ENCODE measurements at regions not wholly inside any gene's neighbourhood (a gene's known extent, or its start where the extent isn't known, plus 50 kb on each side); places are given as distances from the start of the nearest gene placed in this dataset.
"Not testable (repeated sequence)": the region's sequence is repeated elsewhere in the genome, so short reads cannot be mapped to it uniquely, and the experiment has no call there.

GRCh38 chr19:20482721-20483120, 82.9 kb downstream of the ZNF737 start:
- no peak overlapping the region for H3K4me3 Mint-ChIP-seq
- H3K36me3 Mint-ChIP-seq (ENCODE audit: low read depth): no peaks in the 10 kb centered on the region
- H3K9me3 Mint-ChIP-seq (ENCODE audit: insufficient read depth): peaks cover 31% of the 10 kb centered on the region
- ChIA-PET CTCF (no interaction called here), POLR2A (no interaction called here)
- H3K4me1 Mint-ChIP-seq (ENCODE audit: low read depth): no peaks in the 10 kb centered on the region
- ATAC-seq: no peak
- DNase-seq: peak; percentile 21
- H3K27ac Mint-ChIP-seq: no peak overlapping the region
- no peaks in the 10 kb centered on the region for H3K27me3 Mint-ChIP-seq (ENCODE audit: low read depth)

GRCh38 chr19:20481736-20482135, 83.8 kb downstream of the ZNF737 start:
- Mint-ChIP-seq H3K4me1 (ENCODE audit: low read depth) (no peaks in the 10 kb centered on the region), H3K9me3 (ENCODE audit: insufficient read depth) (peaks cover 25% of the 10 kb centered on the region), H3K27me3 (ENCODE audit: low read depth) (no peaks in the 10 kb centered on the region), H3K36me3 (ENCODE audit: low read depth) (no peaks in the 10 kb centered on the region), H3K27ac (no peak overlapping the region), H3K4me3 (no peak overlapping the region)
- ChIA-PET CTCF (no interaction called here), POLR2A (no interaction called here)
- no peak for DNase-seq
- ATAC-seq: no peak

GRCh38 chr19:20479483-20479882, 86.1 kb downstream of the ZNF737 start:
- ATAC-seq: no peak
- Mint-ChIP-seq H3K36me3 (ENCODE audit: low read depth) (no peaks in the 10 kb centered on the region), H3K9me3 (ENCODE audit: insufficient read depth) (peaks cover 34% of the 10 kb centered on the region), H3K27ac (no peak overlapping the region), H3K4me3 (no peak overlapping the region), H3K27me3 (ENCODE audit: low read depth) (no peaks in the 10 kb centered on the region), H3K4me1 (ENCODE audit: low read depth) (no peaks in the 10 kb centered on the region)
- DNase-seq: no peak
- ChIA-PET CTCF (no interaction called here), POLR2A (no interaction called here)

GRCh38 chr19:20478936-20479335, 86.6 kb downstream of the ZNF737 start:
- H3K36me3 Mint-ChIP-seq (ENCODE audit: low read depth): no peaks in the 10 kb centered on the region
- ChIA-PET POLR2A (no interaction called here), CTCF (no interaction called here)
- no peak overlapping the region for H3K4me3 Mint-ChIP-seq
- H3K27me3 Mint-ChIP-seq (ENCODE audit: low read depth): no peaks in the 10 kb centered on the region
- no peak overlapping the region for H3K27ac Mint-ChIP-seq
- ATAC-seq: no peak
- DNase-seq: no peak
- H3K4me1 Mint-ChIP-seq (ENCODE audit: low read depth): no peaks in the 10 kb centered on the region
- H3K9me3 Mint-ChIP-seq (ENCODE audit: insufficient read depth): peaks cover 39% of the 10 kb centered on the region

GRCh38 chr19:20472854-20473253, 92.7 kb downstream of the ZNF737 start:
- no peak overlapping the region for H3K27ac Mint-ChIP-seq
- no peak overlapping the region for H3K4me3 Mint-ChIP-seq
- DNase-seq: no peak
- H3K27me3 Mint-ChIP-seq (ENCODE audit: low read depth): no peaks in the 10 kb centered on the region
- H3K36me3 Mint-ChIP-seq (ENCODE audit: low read depth): no peaks in the 10 kb centered on the region
- ChIA-PET CTCF (no interaction called here), POLR2A (no interaction called here)
- ATAC-seq: no peak
- H3K4me1 Mint-ChIP-seq (ENCODE audit: low read depth): no peaks in the 10 kb centered on the region
- H3K9me3 Mint-ChIP-seq (ENCODE audit: insufficient read depth): peaks cover 31% of the 10 kb centered on the region

GRCh38 chr19:20471431-20471830, 94.2 kb downstream of the ZNF737 start:
- peaks cover 30% of the 10 kb centered on the region for H3K9me3 Mint-ChIP-seq (ENCODE audit: insufficient read depth)
- POLR2A ChIA-PET: no interaction called here
- H3K36me3 Mint-ChIP-seq (ENCODE audit: low read depth): no peaks in the 10 kb centered on the region
- ATAC-seq: no peak
- no peaks in the 10 kb centered on the region for H3K27me3 Mint-ChIP-seq (ENCODE audit: low read depth)
- no peak overlapping the region for H3K27ac Mint-ChIP-seq
- no peak overlapping the region for H3K4me3 Mint-ChIP-seq
- CTCF ChIA-PET: no interaction called here
- DNase-seq: no peak
- H3K4me1 Mint-ChIP-seq (ENCODE audit: low read depth): no peaks in the 10 kb centered on the region

- Mint-ChIP-seq H3K27ac (no peak overlapping the region), H3K9me3 (ENCODE audit: insufficient read depth) (peaks cover 28% of the 10 kb centered on the region), H3K36me3 (ENCODE audit: low read depth) (no peaks in the 10 kb centered on the region), H3K4me3 (no peak overlapping the region), H3K27me3 (ENCODE audit: low read depth) (no peaks in the 10 kb centered on the region), H3K4me1 (ENCODE audit: low read depth) (no peaks in the 10 kb centered on the region)
- ChIA-PET CTCF (no interaction called here), POLR2A (no interaction called here)
- no peak for ATAC-seq
- DNase-seq: no peak
These were observed 95.0 kb downstream of the ZNF737 start for GRCh38 chr19:20470345-20471135.

GRCh38 chr19:20466638-20466990, 99.0 kb downstream of the ZNF737 start:
- H3K4me3 Mint-ChIP-seq; H3K27me3 Mint-ChIP-seq (ENCODE audit: low read depth); H3K27ac Mint-ChIP-seq; POLR2A ChIA-PET; ATAC-seq; CTCF ChIA-PET; DNase-seq; H3K9me3 Mint-ChIP-seq (ENCODE audit: insufficient read depth); H3K4me1 Mint-ChIP-seq (ENCODE audit: low read depth); H3K36me3 Mint-ChIP-seq (ENCODE audit: low read depth): not testable (repeated sequence)

GRCh38 chr19:20465922-20466637, 99.5 kb downstream of the ZNF737 start:
- CTCF ChIA-PET; H3K4me1 Mint-ChIP-seq (ENCODE audit: low read depth); H3K27ac Mint-ChIP-seq; POLR2A ChIA-PET; H3K27me3 Mint-ChIP-seq (ENCODE audit: low read depth); H3K36me3 Mint-ChIP-seq (ENCODE audit: low read depth); ATAC-seq; H3K4me3 Mint-ChIP-seq; DNase-seq; H3K9me3 Mint-ChIP-seq (ENCODE audit: insufficient read depth): not testable (repeated sequence)

- Mint-ChIP-seq H3K4me3 (no peak overlapping the region), H3K4me1 (ENCODE audit: low read depth) (peaks cover 10% of the 10 kb centered on the region), H3K27me3 (ENCODE audit: low read depth) (no peaks in the 10 kb centered on the region), H3K9me3 (ENCODE audit: insufficient read depth) (peaks cover 4% of the 10 kb centered on the region), H3K27ac (peak overlapping the region; percentile 69), H3K36me3 (ENCODE audit: low read depth) (peaks cover 6% of the 10 kb centered on the region)
- ATAC-seq (no peak), DNase-seq (peak; percentile 19)
- POLR2A ChIA-PET: interaction anchor here (0.6 kb wide), 1 partner anchor 107 kb away, joined by 3 read pairs; no protein-coding TSS in a partner anchor
- CTCF ChIA-PET: no interaction called here
These were observed 112.1 kb downstream of the ZNF737 start for GRCh38 chr19:20453425-20453935.

- POLR2A ChIA-PET: interaction anchor here (0.6 kb wide), 1 partner anchor 19 kb away, joined by 4 read pairs; no protein-coding TSS in a partner anchor
- ATAC-seq: no peak
These were observed 121.2 kb downstream of the ZNF737 start for GRCh38 chr19:20444202-20444885.

GRCh38 chr19:20432266-20432842, 133.2 kb downstream of the ZNF737 start:
- not testable (repeated sequence) for H3K36me3 Mint-ChIP-seq (ENCODE audit: low read depth)

More at GRCh38 chr19:20444202-20444885, 121.2 kb downstream of the ZNF737 start:
- no peak for DNase-seq
- no peak overlapping the region for H3K27ac Mint-ChIP-seq
- no peaks in the 10 kb centered on the region for H3K27me3 Mint-ChIP-seq (ENCODE audit: low read depth)
- H3K4me3 Mint-ChIP-seq: no peak overlapping the region
- no peaks in the 10 kb centered on the region for H3K4me1 Mint-ChIP-seq (ENCODE audit: low read depth)
- CTCF ChIA-PET: no interaction called here
- peaks cover 20% of the 10 kb centered on the region for H3K9me3 Mint-ChIP-seq (ENCODE audit: insufficient read depth)
- no peaks in the 10 kb centered on the region for H3K36me3 Mint-ChIP-seq (ENCODE audit: low read depth)

More at GRCh38 chr19:20432266-20432842, 133.2 kb downstream of the ZNF737 start:
- H3K4me1 Mint-ChIP-seq (ENCODE audit: low read depth); H3K4me3 Mint-ChIP-seq; H3K27ac Mint-ChIP-seq; CTCF ChIA-PET; DNase-seq; POLR2A ChIA-PET; ATAC-seq; H3K27me3 Mint-ChIP-seq (ENCODE audit: low read depth): not testable (repeated sequence)
- peaks cover 26% of the 10 kb centered on the region for H3K9me3 Mint-ChIP-seq (ENCODE audit: insufficient read depth)

Measured in activated CD8-positive, alpha-beta T cell treated with anti-CD3 and anti-CD28 coated beads, Interleukin-2, amount 10 ng/mL, durations not matched to agents 7 days and 5 days (primary cell).